ENCODE measurements at regions not wholly inside any gene's neighbourhood (a gene's known extent, or its start where the extent isn't known, plus 50 kb on each side); places are given as distances from the start of the nearest gene placed in this dataset.

GRCh38 chr10:85222300-85222699, 893.9 kb downstream of the CCSER2 start:
- Histone ChIP-seq H3K79me1 (ENCODE audit: insufficient read depth, low read depth, low read length, poor library complexity, severe bottlenecking) (no peaks in the 10 kb centered on the region), H3K14ac (ENCODE audit: insufficient read depth, low read length) (no peak overlapping the region), H3K27ac (ENCODE audit: insufficient read length, low read depth, low read length) (no peak overlapping the region), H4K5ac (ENCODE audit: insufficient read length, low read depth, low read length) (no peak overlapping the region), H2BK120ac (ENCODE audit: low read depth, low read length, poor library complexity, severe bottlenecking) (no peak overlapping the region), H3K27me3 (ENCODE audit: insufficient read depth, low read length) (no peaks in the 10 kb centered on the region), H2AK5ac (ENCODE audit: insufficient read length, low read length) (no peak overlapping the region), H3K23me2 (ENCODE audit: insufficient read length, low read depth, low read length, poor library complexity, severe bottlenecking) (no peaks in the 10 kb centered on the region), H2BK20ac (ENCODE audit: low read depth, low read length, poor library complexity, severe bottlenecking) (no peak overlapping the region), H3T11ph (ENCODE audit: low read length) (no peak overlapping the region), H3K18ac (ENCODE audit: insufficient read length, low read depth, low read length) (no peak overlapping the region), H2BK12ac (ENCODE audit: insufficient read length, low read depth, low read length) (no peak overlapping the region), H3K4me1 (ENCODE audit: insufficient read depth, low read length) (no peaks in the 10 kb centered on the region), H2AFZ (ENCODE audit: low read length) (no peak overlapping the region), H3K9me3 (ENCODE audit: control insufficient read depth, low read depth, low read length) (no peaks in the 10 kb centered on the region), H4K91ac (ENCODE audit: insufficient read length, low read depth, low read length) (no peak overlapping the region), H2BK5ac (ENCODE audit: insufficient read length, low read length) (no peak overlapping the region), H3K56ac (ENCODE audit: insufficient read length, low read depth, low read length) (no peak overlapping the region), H3K4ac (ENCODE audit: low read depth, low read length) (no peak overlapping the region), H3K23ac (ENCODE audit: insufficient read length, low read depth, low read length) (no peak overlapping the region), H3K79me2 (ENCODE audit: insufficient read depth, low read length) (no peaks in the 10 kb centered on the region), H2BK15ac (ENCODE audit: low read depth, low read length) (no peak overlapping the region), H3K9ac (ENCODE audit: extremely low read depth, insufficient read length, low read length) (no peak overlapping the region), H3K4me2 (ENCODE audit: insufficient read depth, insufficient read length, low read length) (no peak overlapping the region), H4K8ac (replicated peaks; ENCODE audit: insufficient read length, low read depth, low read length) (no peak overlapping the region), H4K20me1 (ENCODE audit: control insufficient read depth, insufficient read depth, insufficient read length) (no peaks in the 10 kb centered on the region)
- Mint-ChIP-seq H3K27me3 (ENCODE audit: low read depth) (no peaks in the 10 kb centered on the region), H3K36me3 (ENCODE audit: insufficient read depth in 1 of 3, low read depth in 3 of 3) (no peaks in the 10 kb centered on the region; a peak in 1 of 7 replicates), H3K9me3 (peaks cover 3 to 6% of the 10 kb centered on the region in 2 experiments; a peak in 2 of 5 replicates), H3K4me3 (no peak overlapping the region), H3K27ac (no peak overlapping the region), H3K4me1 (peaks cover 0 to 4% of the 10 kb centered on the region in 2 experiments; a peak in 2 of 4 replicates)
- TF ChIP-seq, protein P1, sequence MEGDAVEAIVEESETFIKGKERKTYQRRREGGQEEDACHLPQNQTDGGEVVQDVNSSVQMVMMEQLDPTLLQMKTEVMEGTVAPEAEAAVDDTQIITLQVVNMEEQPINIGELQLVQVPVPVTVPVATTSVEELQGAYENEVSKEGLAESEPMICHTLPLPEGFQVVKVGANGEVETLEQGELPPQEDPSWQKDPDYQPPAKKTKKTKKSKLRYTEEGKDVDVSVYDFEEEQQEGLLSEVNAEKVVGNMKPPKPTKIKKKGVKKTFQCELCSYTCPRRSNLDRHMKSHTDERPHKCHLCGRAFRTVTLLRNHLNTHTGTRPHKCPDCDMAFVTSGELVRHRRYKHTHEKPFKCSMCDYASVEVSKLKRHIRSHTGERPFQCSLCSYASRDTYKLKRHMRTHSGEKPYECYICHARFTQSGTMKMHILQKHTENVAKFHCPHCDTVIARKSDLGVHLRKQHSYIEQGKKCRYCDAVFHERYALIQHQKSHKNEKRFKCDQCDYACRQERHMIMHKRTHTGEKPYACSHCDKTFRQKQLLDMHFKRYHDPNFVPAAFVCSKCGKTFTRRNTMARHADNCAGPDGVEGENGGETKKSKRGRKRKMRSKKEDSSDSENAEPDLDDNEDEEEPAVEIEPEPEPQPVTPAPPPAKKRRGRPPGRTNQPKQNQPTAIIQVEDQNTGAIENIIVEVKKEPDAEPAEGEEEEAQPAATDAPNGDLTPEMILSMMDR (conservative IDR thresholded peaks at IDR 0.05), result no peak
- DNase-seq, result no peak
- no CpG with 5 or more reads among the region's 2 CpGs for WGBS (ENCODE audit: extremely low coverage, insufficient read length, low lambda C conversion rate)

Data from H9 (cell line).